MCF 10A (cell line): ENCODE measurements at regions not wholly inside any gene's neighbourhood (a gene's known extent, or its start where the extent isn't known, plus 50 kb on each side); places are given as distances from the start of the nearest gene placed in this dataset.
"Not testable (repeated sequence)": the region's sequence is repeated elsewhere in the genome, so short reads cannot be mapped to it uniquely, and the experiment has no call there.

Source experiments
- BruUV-seq: library from RNA; stranded (reverse); fragments of 400-500 nt; replicated peaks from 2 replicates; lab custom pipeline; 2021; lab: Mats Ljungman, UMichigan
- CTCF ChIA-PET: fragments of 300-600 bp; sonication (Branson Sonifier 250); formaldehyde crosslinking; extraction: SDS; loops from one replicate; lab custom pipeline; 2021; ENCODE audit warnings: antibody characterized with exemption, inconsistent platforms; lab: Yijun Ruan, JAX
- POLR2A ChIA-PET: fragments of 300-600, 350-650 bp; sonication (Branson Sonifier 250); formaldehyde crosslinking; extraction: SDS; loops from one replicate; lab custom pipeline; 2020; ENCODE audit warnings: antibody characterized with exemption, inconsistent platforms; lab: Yijun Ruan, JAX
- DNase-seq: peaks from one replicate; pipeline ENCODE4 v3.0.0-alpha.2; 2018; ENCODE audit not compliant: unreplicated experiment
- H3K27ac Mint-ChIP-seq: one replicate; pipeline ENCODE4 v1.8.0; 2022; ENCODE audit warnings: mild to moderate bottlenecking, low read depth, mixed read lengths; ENCODE audit not compliant: unreplicated experiment
- H3K27me3 Mint-ChIP-seq: one replicate; pipeline ENCODE4 v1.8.0; 2022; ENCODE audit warnings: mixed read lengths; ENCODE audit not compliant: insufficient read depth, unreplicated experiment
- H3K36me3 Mint-ChIP-seq: one replicate; pipeline ENCODE4 v1.8.0; 2022; ENCODE audit warnings: mild to moderate bottlenecking, moderate library complexity, mixed read lengths; ENCODE audit not compliant: insufficient read depth, unreplicated experiment
- H3K4me1 Mint-ChIP-seq: one replicate; pipeline ENCODE4 v1.8.0; 2022; ENCODE audit warnings: mixed read lengths; ENCODE audit not compliant: insufficient read depth, unreplicated experiment
- H3K4me3 Mint-ChIP-seq: one replicate; pipeline ENCODE4 v1.8.0; 2022; ENCODE audit warnings: mild to moderate bottlenecking, moderate library complexity, mixed read lengths; ENCODE audit not compliant: unreplicated experiment
- H3K9me3 Mint-ChIP-seq: one replicate; pipeline ENCODE4 v1.8.0; 2022; ENCODE audit warnings: mixed read lengths; ENCODE audit not compliant: unreplicated experiment
- CTCF ChIP-seq: fragments of 200-600 bp; IDR thresholded peaks from one replicate; pipeline ENCODE4 v1.8.0; 2022; ENCODE audit warnings: antibody characterized with exemption, mild to moderate bottlenecking; ENCODE audit not compliant: unreplicated experiment
- intact Hi-C: fragments of 100-400 bp; cut with micrococcal nuclease; formaldehyde crosslinking; loops from 2 replicates; pipeline ENCODE4 v1.14.1; 2022

- no peak for DNase-seq
- Mint-ChIP-seq H3K27me3 (no peaks in the 10 kb centered on the region), H3K9me3 (no peaks in the 10 kb centered on the region), H3K27ac (no peak overlapping the region), H3K36me3 (no peaks in the 10 kb centered on the region), H3K4me1 (no peaks in the 10 kb centered on the region), H3K4me3 (no peak overlapping the region)
- intact Hi-C loops = no loop called here
- BruUV-seq = no TSS peak
- ChIA-PET POLR2A (no interaction called here), CTCF (interaction anchor here (0.6 kb wide), 1 partner anchor 11 kb away, joined by 3 read pairs; no protein-coding TSS in a partner anchor)
- TF ChIP-seq CTCF = no peak
Observed at GRCh38 chr2:128602038-128602698, 283.5 kb upstream of the HS6ST1 start.

GRCh38 chr2:128602699-128603101 is 284.0 kb upstream of the HS6ST1 start:
- Mint-ChIP-seq H3K4me3 (no peak overlapping the region), H3K27me3 (no peaks in the 10 kb centered on the region), H3K27ac (no peak overlapping the region), H3K9me3 (no peaks in the 10 kb centered on the region), H3K4me1 (no peaks in the 10 kb centered on the region), H3K36me3 (no peaks in the 10 kb centered on the region)
- no peak for DNase-seq
- no TSS peak for BruUV-seq
- no peak for TF ChIP-seq CTCF
- POLR2A ChIA-PET = no interaction called here
- CTCF ChIA-PET = interaction anchor here (0.6 kb wide), 1 partner anchor 11 kb away, joined by 3 read pairs; no protein-coding TSS in a partner anchor
- intact Hi-C loops = no loop called here

GRCh38 chr2:128603411-128603924 is 284.8 kb upstream of the HS6ST1 start:
- POLR2A ChIA-PET = no interaction called here
- intact Hi-C loops = no loop called here
- Mint-ChIP-seq H3K27me3 (no peaks in the 10 kb centered on the region), H3K4me1 (peaks cover 2% of the 10 kb centered on the region), H3K36me3 (no peaks in the 10 kb centered on the region), H3K27ac (no peak overlapping the region), H3K9me3 (no peaks in the 10 kb centered on the region), H3K4me3 (no peak overlapping the region)
- no TSS peak for BruUV-seq
- no peak for DNase-seq
- TF ChIP-seq CTCF = no peak
- CTCF ChIA-PET = no interaction called here

- no peak for DNase-seq
- ChIA-PET CTCF (no interaction called here), POLR2A (no interaction called here)
- Mint-ChIP-seq H3K27ac (no peak overlapping the region), H3K4me3 (no peak overlapping the region), H3K27me3 (no peaks in the 10 kb centered on the region), H3K36me3 (no peaks in the 10 kb centered on the region), H3K9me3 (no peaks in the 10 kb centered on the region), H3K4me1 (peaks cover 6% of the 10 kb centered on the region)
- TF ChIP-seq CTCF = no peak
- BruUV-seq = no TSS peak
- intact Hi-C loops = no loop called here
Observed at GRCh38 chr2:128604045-128604444, 285.4 kb upstream of the HS6ST1 start.

- CTCF ChIA-PET, H3K4me1 Mint-ChIP-seq, H3K36me3 Mint-ChIP-seq, H3K4me3 Mint-ChIP-seq, POLR2A ChIA-PET, intact Hi-C loops, H3K27me3 Mint-ChIP-seq, H3K9me3 Mint-ChIP-seq, DNase-seq, BruUV-seq, H3K27ac Mint-ChIP-seq: not testable (repeated sequence)
Observed at GRCh38 chr2:128604581-128604980, 285.9 kb upstream of the HS6ST1 start.
